ENCODE measurements at regions not wholly inside any gene's neighbourhood (a gene's known extent, or its start where the extent isn't known, plus 50 kb on each side); places are given as distances from the start of the nearest gene placed in this dataset.

GRCh38 chr15:91456251-91456718, 356.2 kb downstream of the SV2B start (continued):
- TF ChIP-seq, protein P1, sequence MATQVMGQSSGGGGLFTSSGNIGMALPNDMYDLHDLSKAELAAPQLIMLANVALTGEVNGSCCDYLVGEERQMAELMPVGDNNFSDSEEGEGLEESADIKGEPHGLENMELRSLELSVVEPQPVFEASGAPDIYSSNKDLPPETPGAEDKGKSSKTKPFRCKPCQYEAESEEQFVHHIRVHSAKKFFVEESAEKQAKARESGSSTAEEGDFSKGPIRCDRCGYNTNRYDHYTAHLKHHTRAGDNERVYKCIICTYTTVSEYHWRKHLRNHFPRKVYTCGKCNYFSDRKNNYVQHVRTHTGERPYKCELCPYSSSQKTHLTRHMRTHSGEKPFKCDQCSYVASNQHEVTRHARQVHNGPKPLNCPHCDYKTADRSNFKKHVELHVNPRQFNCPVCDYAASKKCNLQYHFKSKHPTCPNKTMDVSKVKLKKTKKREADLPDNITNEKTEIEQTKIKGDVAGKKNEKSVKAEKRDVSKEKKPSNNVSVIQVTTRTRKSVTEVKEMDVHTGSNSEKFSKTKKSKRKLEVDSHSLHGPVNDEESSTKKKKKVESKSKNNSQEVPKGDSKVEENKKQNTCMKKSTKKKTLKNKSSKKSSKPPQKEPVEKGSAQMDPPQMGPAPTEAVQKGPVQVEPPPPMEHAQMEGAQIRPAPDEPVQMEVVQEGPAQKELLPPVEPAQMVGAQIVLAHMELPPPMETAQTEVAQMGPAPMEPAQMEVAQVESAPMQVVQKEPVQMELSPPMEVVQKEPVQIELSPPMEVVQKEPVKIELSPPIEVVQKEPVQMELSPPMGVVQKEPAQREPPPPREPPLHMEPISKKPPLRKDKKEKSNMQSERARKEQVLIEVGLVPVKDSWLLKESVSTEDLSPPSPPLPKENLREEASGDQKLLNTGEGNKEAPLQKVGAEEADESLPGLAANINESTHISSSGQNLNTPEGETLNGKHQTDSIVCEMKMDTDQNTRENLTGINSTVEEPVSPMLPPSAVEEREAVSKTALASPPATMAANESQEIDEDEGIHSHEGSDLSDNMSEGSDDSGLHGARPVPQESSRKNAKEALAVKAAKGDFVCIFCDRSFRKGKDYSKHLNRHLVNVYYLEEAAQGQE (IDR thresholded peaks at IDR 0.05) = no peak
- TF ChIP-seq TAF1 (conservative IDR thresholded peaks at IDR 0.05) = no peak
- no peak for TF ChIP-seq HNF4A (conservative IDR thresholded peaks at IDR 0.05)
- TF ChIP-seq, protein P2, sequence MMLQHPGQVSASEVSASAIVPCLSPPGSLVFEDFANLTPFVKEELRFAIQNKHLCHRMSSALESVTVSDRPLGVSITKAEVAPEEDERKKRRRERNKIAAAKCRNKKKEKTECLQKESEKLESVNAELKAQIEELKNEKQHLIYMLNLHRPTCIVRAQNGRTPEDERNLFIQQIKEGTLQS (IDR thresholded peaks at IDR 0.05) = no peak
- no peak for TF ChIP-seq SP1 (IDR thresholded peaks at IDR 0.05)
- no peak for TF ChIP-seq NR2F2 (IDR thresholded peaks at IDR 0.05)

- no peaks in the 10 kb centered on the region for H3K4me1 ChIP-seq (ENCODE audit: control insufficient read depth in 4 of 4, insufficient read depth in 4 of 4, low read length in 3 of 4)
- H3K27ac ChIP-seq (ENCODE audit: low read depth in 1 of 2, low read length in 2 of 2) = no peak overlapping the region
- H3K4me3 ChIP-seq (ENCODE audit: low read depth in 1 of 3, low read length in 3 of 3) = no peak overlapping the region
- no peak for TF ChIP-seq YY1 (IDR thresholded peaks at IDR 0.05)
- no peak for TF ChIP-seq JUND (IDR thresholded peaks at IDR 0.05)
- TF ChIP-seq ZBTB33 (IDR thresholded peaks at IDR 0.05) = no peak
- TF ChIP-seq RXRA (IDR thresholded peaks at IDR 0.05) = no peak
- no peak for TF ChIP-seq HNF4G (IDR thresholded peaks at IDR 0.05)
- TF ChIP-seq SP1 (IDR thresholded peaks at IDR 0.05) = no peak
- TF ChIP-seq FOXA1 (IDR thresholded peaks at IDR 0.05) = no peak
- TF ChIP-seq, protein P1 (IDR thresholded peaks at IDR 0.05) = no peak
- TF ChIP-seq TAF1 (conservative IDR thresholded peaks at IDR 0.05) = no peak
- TF ChIP-seq NR2F2 (IDR thresholded peaks at IDR 0.05) = no peak
- TF ChIP-seq, protein P2 (IDR thresholded peaks at IDR 0.05) = no peak
- TF ChIP-seq FOXA2 (IDR thresholded peaks at IDR 0.05) = no peak
- TF ChIP-seq HNF4A (conservative IDR thresholded peaks at IDR 0.05) = no peak
- TF ChIP-seq MAX (IDR thresholded peaks at IDR 0.05) = no peak
- TF ChIP-seq GABPA (IDR thresholded peaks at IDR 0.05 in 1 of 2, conservative IDR thresholded peaks at IDR 0.05 in 1 of 2) = no peak
- no peak for TF ChIP-seq EGR1 (IDR thresholded peaks at IDR 0.05; ENCODE audit: low read depth in 2 of 2)
- TF ChIP-seq RAD21 (IDR thresholded peaks at IDR 0.05) = no peak
- TF ChIP-seq CTCF (IDR thresholded peaks at IDR 0.05; ENCODE audit: low read depth, low read length, missing input control) = no peak
- no peaks in the 10 kb centered on the region for H3K9me3 ChIP-seq (ENCODE audit: control insufficient read depth in 4 of 4, low read length in 3 of 4)
- DNase-seq (ENCODE audit: low spot score) = no peak
- no peaks in the 10 kb centered on the region for H3K27me3 ChIP-seq (ENCODE audit: control insufficient read depth in 4 of 4, insufficient read depth in 4 of 4, low read length in 3 of 4)
- WGBS = 94% methylated on average over 3 of the region's 3 CpGs
- no peak overlapping the region for H3K9ac ChIP-seq (ENCODE audit: low read depth in 1 of 2, low read length in 2 of 2)
- H3K36me3 ChIP-seq (ENCODE audit: control insufficient read depth in 4 of 4, insufficient read depth in 3 of 4, low read depth in 1 of 4, low read length in 3 of 4) = no peaks in the 10 kb centered on the region
These were observed 356.9 kb downstream of the SV2B start for GRCh38 chr15:91456921-91457320.
